ENCODE measurements at regions not wholly inside any gene's neighbourhood (a gene's known extent, or its start where the extent isn't known, plus 50 kb on each side); places are given as distances from the start of the nearest gene placed in this dataset.

DNA sequence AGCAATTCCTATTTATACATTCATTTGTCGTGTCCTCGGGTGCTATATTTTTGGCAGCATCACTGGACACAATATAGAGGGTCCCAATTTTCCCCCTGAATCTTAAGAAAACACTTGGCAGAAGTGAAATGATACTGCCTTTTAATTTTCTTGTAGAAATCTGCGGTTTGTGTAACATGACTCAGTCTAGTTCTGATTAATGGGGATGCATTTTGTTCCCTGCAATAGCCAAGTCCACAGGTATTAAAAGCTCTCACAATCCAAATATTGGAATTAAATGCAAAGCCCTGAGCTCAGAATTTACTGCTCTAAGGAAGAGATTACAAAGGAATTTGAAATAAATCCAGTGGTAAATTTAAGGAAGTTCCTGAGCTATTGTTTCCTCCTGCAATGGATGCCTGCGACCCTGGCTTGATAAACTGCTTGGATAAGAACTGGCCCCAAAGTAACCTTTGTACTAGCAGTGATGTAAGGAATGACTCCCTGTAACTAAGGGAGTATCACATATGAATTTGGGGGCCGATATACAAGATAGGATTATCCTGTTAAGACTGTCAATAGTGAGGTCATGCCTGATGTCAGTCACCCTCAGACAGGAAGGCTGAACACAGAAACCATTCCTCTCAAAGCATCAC, 349.7 kb upstream of the C1orf87 start:
- Histone ChIP-seq H3K4me1 (ENCODE audit: control insufficient read depth, insufficient read depth, low read length) (no peaks in the 10 kb centered on the region), H3K4me3 (ENCODE audit: low read length) (no peak overlapping the region), H3K27ac (ENCODE audit: low read length) (no peak overlapping the region), H3K27me3 (ENCODE audit: control insufficient read depth, insufficient read depth) (no peaks in the 10 kb centered on the region), H3K9me3 (ENCODE audit: control insufficient read depth, low read length) (no peaks in the 10 kb centered on the region)
- intact Hi-C loops (cut with DNase I): no loop called here
- WGBS: 33% methylated on average over 5 of the region's 5 CpGs
- no peak for DNase-seq
- peak; percentile 41 to 67 for ATAC-seq

DNA sequence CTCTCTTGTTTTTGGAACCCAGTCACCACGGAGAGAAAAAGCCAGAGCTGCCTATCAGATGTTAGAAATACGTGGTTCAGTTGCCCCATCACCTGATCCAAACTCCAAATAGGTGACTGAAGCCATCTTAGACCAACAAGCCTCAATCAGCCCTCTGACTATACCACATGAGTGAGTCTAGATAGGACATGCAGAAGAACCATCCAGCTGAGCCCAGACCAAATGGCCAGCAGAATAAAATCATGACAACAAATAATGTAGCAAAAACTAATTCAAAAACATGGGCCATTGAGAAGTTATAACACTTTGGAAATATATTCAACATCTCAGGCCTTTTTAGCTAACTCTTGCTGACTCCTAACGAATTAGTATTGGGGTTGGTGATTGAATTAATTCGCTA, 348.4 kb upstream of the C1orf87 start:
- 90% methylated on average over 4 of the region's 4 CpGs for WGBS
- intact Hi-C loops (cut with DNase I): no loop called here
- no peak for ATAC-seq
- Histone ChIP-seq H3K4me1 (ENCODE audit: control insufficient read depth, insufficient read depth, low read length) (no peaks in the 10 kb centered on the region), H3K27ac (ENCODE audit: low read length) (no peak overlapping the region), H3K4me3 (ENCODE audit: low read length) (no peak overlapping the region), H3K27me3 (ENCODE audit: control insufficient read depth, insufficient read depth) (no peaks in the 10 kb centered on the region), H3K9me3 (ENCODE audit: control insufficient read depth, low read length) (no peaks in the 10 kb centered on the region)
- DNase-seq: no peak

DNA sequence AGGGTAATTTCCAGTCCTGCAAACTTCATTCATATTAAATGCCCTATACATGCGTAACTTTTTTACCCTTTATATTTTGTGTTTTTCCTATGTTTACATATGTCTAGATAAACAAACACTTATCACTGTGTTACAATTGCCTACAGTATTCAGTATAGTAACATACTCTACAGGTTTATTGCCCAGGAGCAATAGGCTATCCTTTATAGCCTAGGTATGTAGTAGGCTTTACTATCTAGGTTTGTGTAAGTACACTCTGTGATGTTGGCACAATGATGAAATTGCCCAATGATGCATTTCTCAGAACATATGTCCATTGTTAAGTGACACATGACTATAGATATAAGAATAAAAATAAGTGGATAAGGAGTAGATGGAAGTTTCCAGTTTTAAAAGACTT, 345.5 kb upstream of the C1orf87 start:
- WGBS: 96% methylated on average over 1 of the region's 1 CpG
- intact Hi-C loops (cut with DNase I): no loop called here
- no peaks in the 10 kb centered on the region for H3K4me1 ChIP-seq (ENCODE audit: control insufficient read depth, insufficient read depth, low read length)

DNA sequence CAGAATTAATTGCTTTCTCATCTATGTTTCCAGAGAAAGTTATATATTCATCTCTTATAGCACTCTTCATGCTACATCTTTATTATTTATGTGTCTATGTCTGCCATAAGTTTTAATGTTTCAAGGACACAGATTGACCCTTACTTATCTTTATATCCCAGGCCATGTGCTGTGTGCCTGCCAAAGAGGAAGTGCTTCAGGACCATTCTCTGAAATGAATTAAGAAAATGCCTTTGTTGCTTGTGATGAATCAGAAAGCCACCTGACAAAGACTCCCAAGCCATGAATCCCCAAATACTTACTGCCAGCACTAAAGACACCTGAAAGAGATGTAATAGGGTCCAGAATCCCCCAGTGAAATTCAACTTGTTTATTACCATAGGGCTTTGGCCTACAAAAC, 342.1 kb upstream of the C1orf87 start:
- H3K27ac ChIP-seq (ENCODE audit: low read length): no peak overlapping the region
- no peak overlapping the region for H3K4me3 ChIP-seq (ENCODE audit: low read length)
- no peaks in the 10 kb centered on the region for H3K9me3 ChIP-seq (ENCODE audit: control insufficient read depth, low read length)
- no peak for DNase-seq
- H3K4me1 ChIP-seq (ENCODE audit: control insufficient read depth, insufficient read depth, low read length): no peaks in the 10 kb centered on the region
- intact Hi-C loops (cut with DNase I): no loop called here
- H3K27me3 ChIP-seq (ENCODE audit: control insufficient read depth, insufficient read depth): no peaks in the 10 kb centered on the region
- no peak for ATAC-seq

More for the DNA sequence above, 345.5 kb upstream of the C1orf87 start:
- DNase-seq (no peak), ATAC-seq (no peak)
- no peak overlapping the region for H3K27ac ChIP-seq (ENCODE audit: low read length)
- no peaks in the 10 kb centered on the region for H3K9me3 ChIP-seq (ENCODE audit: control insufficient read depth, low read length)
- no peaks in the 10 kb centered on the region for H3K27me3 ChIP-seq (ENCODE audit: control insufficient read depth, insufficient read depth)
- H3K4me3 ChIP-seq (ENCODE audit: low read length): no peak overlapping the region

DNA sequence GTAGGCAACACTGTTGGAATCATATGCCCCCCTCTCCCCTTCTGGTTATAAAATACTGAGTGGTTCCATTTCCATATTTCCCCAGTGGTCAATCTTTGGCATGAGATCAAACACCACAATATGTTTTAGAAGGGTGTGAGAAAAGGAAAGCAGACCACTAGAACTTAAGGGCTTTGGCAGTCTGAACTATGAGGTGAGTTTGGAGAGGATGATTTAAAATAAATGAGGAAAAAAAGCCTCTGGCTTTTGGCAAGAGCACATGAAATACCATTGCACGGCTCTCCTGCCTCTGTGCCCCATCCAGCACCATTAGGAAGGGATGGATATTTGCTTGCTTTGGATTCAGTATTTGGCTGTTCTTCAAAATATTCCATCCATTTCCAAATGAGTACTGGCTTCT, 339.5 kb upstream of the C1orf87 start:
- no peak for DNase-seq
- no peaks in the 10 kb centered on the region for H3K27me3 ChIP-seq (ENCODE audit: control insufficient read depth, insufficient read depth)
- no peak for ATAC-seq
- H3K4me3 ChIP-seq (ENCODE audit: low read length): no peak overlapping the region
- no peaks in the 10 kb centered on the region for H3K9me3 ChIP-seq (ENCODE audit: control insufficient read depth, low read length)
- 40% methylated on average over 1 of the region's 1 CpG for WGBS
- H3K4me1 ChIP-seq (ENCODE audit: control insufficient read depth, insufficient read depth, low read length): no peaks in the 10 kb centered on the region
- H3K27ac ChIP-seq (ENCODE audit: low read length): no peak overlapping the region
- intact Hi-C loops (cut with DNase I): no loop called here

DNA sequence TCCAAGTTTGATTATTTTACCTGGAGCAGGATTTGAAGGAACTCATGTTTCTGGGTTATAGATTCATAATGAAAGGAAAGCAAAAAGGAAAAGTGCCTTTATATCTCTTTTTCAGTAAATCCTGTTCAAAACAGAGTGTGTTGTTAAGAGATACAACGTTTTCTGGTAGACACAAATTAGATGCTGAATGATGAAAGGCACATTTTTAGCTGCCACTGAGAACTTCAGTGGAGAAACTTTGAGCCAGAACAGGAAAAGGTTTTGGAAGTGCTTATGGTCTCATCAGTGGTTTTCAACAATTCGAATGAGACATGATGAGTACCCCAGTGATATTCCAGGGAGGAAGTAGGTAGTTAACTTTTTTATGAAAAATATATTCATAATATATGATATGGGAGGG, 338.0 kb upstream of the C1orf87 start:
- Histone ChIP-seq H3K27me3 (ENCODE audit: control insufficient read depth, insufficient read depth) (no peaks in the 10 kb centered on the region), H3K9me3 (ENCODE audit: control insufficient read depth, low read length) (no peaks in the 10 kb centered on the region), H3K4me1 (ENCODE audit: control insufficient read depth, insufficient read depth, low read length) (no peaks in the 10 kb centered on the region), H3K27ac (ENCODE audit: low read length) (no peak overlapping the region), H3K4me3 (ENCODE audit: low read length) (no peak overlapping the region)
- no peak for ATAC-seq
- DNase-seq: no peak
- intact Hi-C loops (cut with DNase I): no loop called here
- WGBS: 41% methylated on average over 2 of the region's 2 CpGs

DNA sequence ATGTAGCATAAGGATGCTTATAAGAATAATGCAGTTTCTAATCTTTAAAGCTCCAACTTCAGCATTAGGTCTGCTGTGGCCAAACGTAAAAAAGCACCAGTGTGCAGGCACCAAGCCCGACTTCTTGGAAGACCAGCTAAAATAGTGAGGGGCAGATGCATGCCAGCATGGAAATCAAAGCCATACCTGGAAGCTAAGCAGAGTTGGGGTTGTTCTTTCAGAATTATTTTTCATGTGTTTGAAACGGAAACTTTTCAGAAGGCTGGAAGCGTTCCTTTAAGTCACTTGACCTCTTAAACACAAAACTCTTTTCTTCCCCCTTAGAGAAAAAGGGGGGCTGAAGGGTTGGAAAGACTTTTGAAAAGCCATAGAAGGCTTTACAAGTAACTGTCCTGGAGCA, 329.2 kb upstream of the C1orf87 start:
- DNase-seq (no peak), ATAC-seq (no peak)
- H3K27me3 ChIP-seq (ENCODE audit: control insufficient read depth, insufficient read depth): no peaks in the 10 kb centered on the region
- no peak overlapping the region for H3K4me3 ChIP-seq (ENCODE audit: low read length)
- H3K4me1 ChIP-seq (ENCODE audit: control insufficient read depth, insufficient read depth, low read length): no peaks in the 10 kb centered on the region
- no peak overlapping the region for H3K27ac ChIP-seq (ENCODE audit: low read length)
- no peaks in the 10 kb centered on the region for H3K9me3 ChIP-seq (ENCODE audit: control insufficient read depth, low read length)
- 39% methylated on average over 4 of the region's 4 CpGs for WGBS
- intact Hi-C loops (cut with DNase I): no loop called here

DNA sequence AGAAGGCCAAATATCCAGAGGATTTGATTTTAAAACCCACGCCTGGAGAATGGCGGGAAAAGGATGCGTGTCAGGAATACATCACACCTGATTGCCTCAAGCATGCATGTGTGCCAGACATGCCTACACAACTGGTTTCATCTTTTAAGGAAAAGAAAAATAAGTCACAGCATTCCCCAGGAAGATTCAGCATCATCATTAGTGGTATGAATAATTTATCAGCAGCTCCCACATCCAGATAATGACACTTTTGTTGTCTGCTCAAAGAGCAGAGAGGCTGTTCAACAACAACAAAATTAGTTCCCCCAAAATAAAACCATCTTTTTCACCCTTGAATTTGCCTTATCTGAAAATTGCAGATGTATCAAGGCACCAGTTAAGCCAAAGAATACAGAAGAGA, 328.6 kb upstream of the C1orf87 start:
- H3K4me3 ChIP-seq (ENCODE audit: low read length): no peak overlapping the region
- ATAC-seq: no peak
- intact Hi-C loops (cut with DNase I): no loop called here

DNA sequence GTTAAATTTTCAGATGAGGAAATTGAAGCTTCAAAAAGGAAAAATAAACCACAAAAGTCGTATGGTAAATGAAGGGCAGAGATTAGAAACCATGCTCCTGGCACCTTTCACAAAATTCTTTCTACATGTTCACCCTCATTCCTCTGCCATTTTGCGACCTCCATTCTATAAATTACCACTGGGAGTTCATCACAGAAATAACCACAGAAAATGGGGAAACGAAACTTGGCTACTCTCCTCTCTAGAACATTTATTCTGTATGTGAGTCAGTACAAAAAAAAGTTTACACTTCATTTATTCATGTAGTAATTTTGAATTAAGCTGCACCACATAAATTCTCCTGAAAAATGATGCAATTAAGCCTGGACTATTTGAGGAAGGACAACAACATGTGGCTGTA, 320.9 kb upstream of the C1orf87 start:
- WGBS: 78% methylated on average over 3 of the region's 3 CpGs
- DNase-seq (no peak), ATAC-seq (no peak)
- Histone ChIP-seq H3K9me3 (ENCODE audit: control insufficient read depth, low read length) (no peaks in the 10 kb centered on the region), H3K4me3 (ENCODE audit: low read length) (no peak overlapping the region), H3K4me1 (ENCODE audit: control insufficient read depth, insufficient read depth, low read length) (no peaks in the 10 kb centered on the region), H3K27me3 (ENCODE audit: control insufficient read depth, insufficient read depth) (no peaks in the 10 kb centered on the region), H3K27ac (ENCODE audit: low read length) (no peak overlapping the region)
- intact Hi-C loops (cut with DNase I): no loop called here

More for the DNA sequence above, 328.6 kb upstream of the C1orf87 start:
- no peak overlapping the region for H3K27ac ChIP-seq (ENCODE audit: low read length)
- no peaks in the 10 kb centered on the region for H3K4me1 ChIP-seq (ENCODE audit: control insufficient read depth, insufficient read depth, low read length)
- no peaks in the 10 kb centered on the region for H3K9me3 ChIP-seq (ENCODE audit: control insufficient read depth, low read length)
- no peak for DNase-seq
- no peaks in the 10 kb centered on the region for H3K27me3 ChIP-seq (ENCODE audit: control insufficient read depth, insufficient read depth)
- 95% methylated on average over 3 of the region's 3 CpGs for WGBS

DNA sequence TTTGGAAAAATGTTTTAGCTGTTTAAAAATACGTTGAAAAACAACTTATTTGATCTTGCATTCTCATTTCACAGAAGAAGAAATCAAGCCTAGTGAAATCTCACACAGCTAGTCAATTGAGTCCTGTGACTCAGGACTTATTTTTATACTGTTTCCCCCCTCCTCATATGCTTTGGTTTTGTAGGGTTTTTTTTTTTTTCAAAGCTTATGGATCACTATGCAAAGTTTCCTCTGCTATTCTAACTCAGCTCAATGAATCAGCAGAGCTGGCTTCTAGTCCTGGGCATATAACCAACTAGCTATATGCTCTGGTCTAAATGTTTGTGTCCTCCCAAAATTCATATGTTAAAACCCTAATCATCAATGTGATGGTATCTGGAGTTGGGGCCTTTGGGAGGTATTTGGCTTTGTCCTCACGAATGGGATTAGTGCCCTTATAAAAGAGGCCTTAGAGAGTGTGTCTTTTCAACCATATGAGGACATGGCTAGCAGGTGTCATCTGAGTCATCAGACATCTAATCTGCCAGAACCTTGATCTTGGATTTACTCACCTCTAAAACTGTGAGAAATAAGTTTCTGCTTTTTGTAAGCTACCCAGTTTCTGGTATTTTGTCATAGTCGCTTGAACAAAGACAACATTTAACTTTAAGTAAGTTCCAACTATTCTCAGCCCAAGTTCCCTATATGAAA, 317.2 kb upstream of the C1orf87 start:
- H3K27ac ChIP-seq (ENCODE audit: low read length): no peak overlapping the region
- H3K4me1 ChIP-seq (ENCODE audit: control insufficient read depth, insufficient read depth, low read length): peaks cover 2% of the 10 kb centered on the region
- H3K27me3 ChIP-seq (ENCODE audit: control insufficient read depth, insufficient read depth): no peaks in the 10 kb centered on the region
- ATAC-seq (no peak), DNase-seq (no peak)
- intact Hi-C loops (cut with DNase I): no loop called here
- WGBS: 74% methylated on average over 3 of the region's 3 CpGs
- no peaks in the 10 kb centered on the region for H3K9me3 ChIP-seq (ENCODE audit: control insufficient read depth, low read length)
- no peak overlapping the region for H3K4me3 ChIP-seq (ENCODE audit: low read length)

DNA sequence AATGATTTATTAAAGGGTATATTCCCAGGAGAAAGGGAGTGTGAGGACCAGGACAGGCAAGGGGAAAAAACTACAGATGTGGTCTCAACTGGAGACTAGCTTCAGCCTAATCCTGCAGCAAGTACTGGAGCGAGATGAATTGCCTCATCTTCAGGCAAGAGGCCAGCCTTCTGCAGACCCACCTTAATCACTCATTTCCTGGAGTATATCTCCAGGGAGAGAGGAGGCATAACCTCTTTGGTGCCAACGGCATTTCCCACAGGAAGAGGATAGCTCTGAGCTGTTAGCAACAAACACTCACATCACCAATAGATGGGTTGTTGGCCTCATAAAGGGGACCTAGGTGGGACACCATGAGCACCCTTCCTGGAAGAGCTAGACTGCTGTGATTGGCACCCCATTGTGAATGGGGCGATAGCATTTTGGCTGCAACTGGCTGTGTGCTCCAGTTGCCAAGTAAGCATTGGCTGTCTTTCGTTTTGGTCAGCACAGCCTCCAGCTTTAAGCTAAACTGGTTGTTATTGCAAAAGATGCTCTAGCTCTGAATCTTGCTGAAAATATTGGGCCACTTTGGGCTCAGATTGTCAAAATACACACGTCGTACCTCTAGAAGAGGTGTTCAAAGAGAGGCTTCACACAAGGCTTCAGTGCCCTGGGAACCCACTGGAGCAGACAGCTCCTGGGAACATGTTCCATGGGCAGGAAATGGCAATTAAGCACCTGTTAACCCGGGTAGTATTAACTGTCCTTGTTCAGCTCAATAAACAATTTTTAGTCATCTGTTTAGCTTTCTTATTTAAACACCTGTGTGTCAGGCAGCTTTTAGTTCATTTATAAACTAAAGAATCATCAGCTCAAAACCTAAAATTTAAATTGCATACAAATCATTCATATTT, 314.8 kb upstream of the C1orf87 start:
- DNase-seq: peak in 2 of 3 donors; percentile 19 to 51
- H3K27ac ChIP-seq (ENCODE audit: low read length): no peak overlapping the region
- WGBS: 48% methylated on average over 7 of the region's 7 CpGs
- H3K4me1 ChIP-seq (ENCODE audit: control insufficient read depth, insufficient read depth, low read length): peaks cover 2% of the 10 kb centered on the region
- H3K9me3 ChIP-seq (ENCODE audit: control insufficient read depth, low read length): no peaks in the 10 kb centered on the region
- intact Hi-C loops (cut with DNase I): no loop called here
- H3K4me3 ChIP-seq (ENCODE audit: low read length): no peak overlapping the region
- peak; percentile 51 to 96 for ATAC-seq
- H3K27me3 ChIP-seq (ENCODE audit: control insufficient read depth, insufficient read depth): no peaks in the 10 kb centered on the region
